ENCODE measurements at regions not wholly inside any gene's neighbourhood (a gene's known extent, or its start where the extent isn't known, plus 50 kb on each side); places are given as distances from the start of the nearest gene placed in this dataset.

- TF ChIP-seq, protein P1, sequence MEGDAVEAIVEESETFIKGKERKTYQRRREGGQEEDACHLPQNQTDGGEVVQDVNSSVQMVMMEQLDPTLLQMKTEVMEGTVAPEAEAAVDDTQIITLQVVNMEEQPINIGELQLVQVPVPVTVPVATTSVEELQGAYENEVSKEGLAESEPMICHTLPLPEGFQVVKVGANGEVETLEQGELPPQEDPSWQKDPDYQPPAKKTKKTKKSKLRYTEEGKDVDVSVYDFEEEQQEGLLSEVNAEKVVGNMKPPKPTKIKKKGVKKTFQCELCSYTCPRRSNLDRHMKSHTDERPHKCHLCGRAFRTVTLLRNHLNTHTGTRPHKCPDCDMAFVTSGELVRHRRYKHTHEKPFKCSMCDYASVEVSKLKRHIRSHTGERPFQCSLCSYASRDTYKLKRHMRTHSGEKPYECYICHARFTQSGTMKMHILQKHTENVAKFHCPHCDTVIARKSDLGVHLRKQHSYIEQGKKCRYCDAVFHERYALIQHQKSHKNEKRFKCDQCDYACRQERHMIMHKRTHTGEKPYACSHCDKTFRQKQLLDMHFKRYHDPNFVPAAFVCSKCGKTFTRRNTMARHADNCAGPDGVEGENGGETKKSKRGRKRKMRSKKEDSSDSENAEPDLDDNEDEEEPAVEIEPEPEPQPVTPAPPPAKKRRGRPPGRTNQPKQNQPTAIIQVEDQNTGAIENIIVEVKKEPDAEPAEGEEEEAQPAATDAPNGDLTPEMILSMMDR (conservative IDR thresholded peaks at IDR 0.05): no peak
- no peak for TF ChIP-seq ZFX (IDR thresholded peaks at IDR 0.05)
Measured at GRCh38 chr3:83457551-83457950, 1501.2 kb upstream of the CADM2 start.
